Adrenal gland (tissue), 5 donors: ENCODE measurements at regions not wholly inside any gene's neighbourhood (a gene's known extent, or its start where the extent isn't known, plus 50 kb on each side); places are given as distances from the start of the nearest gene placed in this dataset.

Experiments
- CTCF ChIP-seq, 6 experiments: fragments of 450-650 bp in 4 of 6; fragments of 200-600 bp in 2 of 6; sonication (generic) in 1 of 6; IDR thresholded peaks; 1 replicate in 5 of 6; 2 replicates in 1 of 6; pipeline versions ENCODE4 v1.5.1 to v1.8.0; 2016 to 2021; ENCODE audit warnings: antibody characterized with exemption in 6 of 6, mild to moderate bottlenecking in 2 of 6, moderate library complexity in 1 of 6
- POLR2A ChIP-seq, 2 donors: fragments of 450-650 bp; IDR thresholded peaks; one replicate each; pipeline ENCODE4 v1.6.1; 2017; ENCODE audit warnings: antibody characterized with exemption in 2 of 2, mild to moderate bottlenecking in 2 of 2, moderate library complexity in 1 of 2
- donor health status: DM: no; HTN: no; CAD: no.

- TF ChIP-seq POLR2A (IDR thresholded peaks at IDR 0.05) (no peak), CTCF (IDR thresholded peaks at IDR 0.05) (no peak)
Observed at GRCh38 chr5:171549274-171549673, 129.8 kb downstream of the FGF18 start.
